ENCODE measurements at regions not wholly inside any gene's neighbourhood (a gene's known extent, or its start where the extent isn't known, plus 50 kb on each side); places are given as distances from the start of the nearest gene placed in this dataset.

GRCh38 chr12:105986779-105987684 is 151.7 kb downstream of the NUAK1 start:
- H3K27ac ChIP-seq, result no peak overlapping the region
- TF ChIP-seq, protein P1, sequence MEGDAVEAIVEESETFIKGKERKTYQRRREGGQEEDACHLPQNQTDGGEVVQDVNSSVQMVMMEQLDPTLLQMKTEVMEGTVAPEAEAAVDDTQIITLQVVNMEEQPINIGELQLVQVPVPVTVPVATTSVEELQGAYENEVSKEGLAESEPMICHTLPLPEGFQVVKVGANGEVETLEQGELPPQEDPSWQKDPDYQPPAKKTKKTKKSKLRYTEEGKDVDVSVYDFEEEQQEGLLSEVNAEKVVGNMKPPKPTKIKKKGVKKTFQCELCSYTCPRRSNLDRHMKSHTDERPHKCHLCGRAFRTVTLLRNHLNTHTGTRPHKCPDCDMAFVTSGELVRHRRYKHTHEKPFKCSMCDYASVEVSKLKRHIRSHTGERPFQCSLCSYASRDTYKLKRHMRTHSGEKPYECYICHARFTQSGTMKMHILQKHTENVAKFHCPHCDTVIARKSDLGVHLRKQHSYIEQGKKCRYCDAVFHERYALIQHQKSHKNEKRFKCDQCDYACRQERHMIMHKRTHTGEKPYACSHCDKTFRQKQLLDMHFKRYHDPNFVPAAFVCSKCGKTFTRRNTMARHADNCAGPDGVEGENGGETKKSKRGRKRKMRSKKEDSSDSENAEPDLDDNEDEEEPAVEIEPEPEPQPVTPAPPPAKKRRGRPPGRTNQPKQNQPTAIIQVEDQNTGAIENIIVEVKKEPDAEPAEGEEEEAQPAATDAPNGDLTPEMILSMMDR (conservative IDR thresholded peaks at IDR 0.05), result no peak

GRCh38 chr12:105987685-105988035 is 151.1 kb downstream of the NUAK1 start:
- TF ChIP-seq, protein P1 (conservative IDR thresholded peaks at IDR 0.05), result no peak
- H3K27ac ChIP-seq, result no peak overlapping the region

DNA sequence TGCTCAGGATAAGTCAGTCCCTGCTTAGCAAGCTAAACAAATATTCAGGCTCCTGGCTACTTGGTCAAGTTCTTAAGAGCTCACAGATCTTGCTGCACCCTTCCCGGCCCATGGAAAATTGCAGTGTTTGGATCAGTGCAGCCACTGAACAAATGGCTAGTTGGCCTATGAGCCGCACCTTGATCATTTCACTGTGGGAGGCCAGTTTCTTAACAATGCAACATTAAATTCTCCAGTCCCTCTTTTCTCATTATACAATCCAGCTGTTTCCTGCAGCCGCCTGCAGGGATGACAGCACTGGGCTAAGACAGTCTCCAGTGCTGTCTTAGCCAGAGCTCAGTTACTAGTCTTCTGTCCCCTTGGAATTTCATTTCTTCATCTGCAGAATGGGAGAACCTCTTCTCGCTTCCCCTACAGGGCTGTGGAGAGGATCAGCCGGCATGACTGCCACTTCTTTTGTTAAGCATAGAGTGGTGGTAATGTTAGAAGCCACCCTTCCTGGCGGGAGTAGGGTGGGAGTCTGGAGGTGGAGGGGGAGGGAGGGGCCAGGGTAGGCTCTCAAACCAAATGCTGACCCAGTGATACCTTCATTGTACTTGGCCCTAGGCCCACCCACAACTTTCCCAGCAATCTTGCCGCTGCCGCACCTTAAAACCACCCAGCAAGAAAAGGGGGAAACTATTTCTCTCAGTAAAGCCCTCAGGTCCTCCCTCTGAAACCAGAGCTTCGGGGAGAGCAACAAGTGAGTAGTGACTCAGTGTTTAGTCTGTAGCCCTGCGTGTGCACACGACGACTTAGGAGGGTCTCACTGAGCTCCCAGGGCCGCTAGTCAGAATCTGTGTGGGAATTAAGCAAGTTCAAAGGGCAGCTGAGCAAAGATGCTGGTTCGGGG is 145.7 kb downstream of the NUAK1 start:
- TF ChIP-seq, protein P1 (conservative IDR thresholded peaks at IDR 0.05), result no peak
- H3K27ac ChIP-seq, result no peak overlapping the region

DNA sequence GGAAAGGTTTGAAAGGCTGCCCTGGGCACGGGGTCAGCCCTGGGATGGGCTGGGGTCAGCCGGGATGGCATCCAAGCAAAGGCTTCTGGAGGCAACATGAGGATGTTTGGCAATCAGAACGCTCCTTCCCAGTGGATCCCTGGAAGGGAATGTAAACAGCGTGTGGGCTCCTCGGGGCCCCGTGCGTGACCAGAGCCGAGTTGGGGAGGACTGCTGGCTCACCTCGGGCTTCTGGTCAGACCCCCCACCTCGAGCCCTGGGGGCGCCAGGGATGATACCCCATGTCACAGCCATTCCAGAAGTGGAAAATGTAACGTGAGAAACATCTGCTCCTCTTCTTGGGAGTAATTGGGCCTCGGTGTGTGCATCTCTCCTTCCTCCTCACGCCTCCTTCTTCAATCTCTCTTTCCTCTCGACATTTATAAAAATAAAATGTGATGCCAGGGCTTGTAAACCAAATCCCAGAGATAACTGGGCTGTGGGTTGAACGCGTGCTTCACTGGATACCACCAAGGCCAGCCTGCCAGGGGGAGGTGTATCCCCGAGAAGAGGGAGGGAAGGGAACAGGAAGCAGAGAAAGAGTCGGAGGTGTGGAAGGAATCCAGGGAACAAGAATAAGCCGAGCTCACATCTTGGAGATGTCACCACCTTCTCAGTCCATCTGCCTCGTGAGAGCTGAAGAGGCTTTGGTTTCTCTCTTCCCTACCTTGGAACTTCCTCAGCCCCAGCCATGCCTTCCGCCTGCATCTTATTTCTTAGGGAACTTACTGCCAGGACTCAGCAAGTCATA is 144.8 kb downstream of the NUAK1 start:
- TF ChIP-seq, protein P1 (conservative IDR thresholded peaks at IDR 0.05), result no peak
- no peak overlapping the region for H3K27ac ChIP-seq

GRCh38 chr12:105995961-105996431 is 142.8 kb downstream of the NUAK1 start:
- H3K27ac ChIP-seq, result no peak overlapping the region
- TF ChIP-seq, protein P1 (conservative IDR thresholded peaks at IDR 0.05), result no peak

DNA sequence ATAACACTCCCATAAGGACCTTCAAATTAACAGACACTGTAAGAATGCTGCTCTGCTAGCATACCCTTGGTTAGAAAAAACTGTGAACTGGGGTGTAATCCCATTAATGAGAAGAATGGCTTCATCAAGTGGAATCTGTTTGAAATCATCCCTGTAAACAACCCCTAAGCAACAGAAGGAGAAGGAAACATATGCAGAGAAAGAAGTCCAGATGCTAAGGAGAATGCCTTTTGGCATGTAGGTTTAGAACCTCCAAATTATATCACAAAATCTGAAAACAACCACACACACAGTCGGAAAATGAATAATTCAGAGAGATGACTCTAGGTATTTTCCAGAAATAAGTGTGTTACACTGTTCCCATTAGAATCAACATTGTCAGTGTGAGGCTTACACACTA is 140.2 kb downstream of the NUAK1 start:
- no peak overlapping the region for H3K27ac ChIP-seq
- TF ChIP-seq, protein P1 (conservative IDR thresholded peaks at IDR 0.05), result no peak

Data from VCaP (cell line).